H1 (cell line): ENCODE measurements at regions not wholly inside any gene's neighbourhood (a gene's known extent, or its start where the extent isn't known, plus 50 kb on each side); places are given as distances from the start of the nearest gene placed in this dataset.

Experiments
- CTCF ChIA-PET: fragments of 300-600 bp; sonication (Branson Sonifier 250); formaldehyde crosslinking; loops from one replicate; lab custom pipeline; 2021; ENCODE audit not compliant: partially characterized antibody; lab: Charles Lee
- POLR2A ChIA-PET: fragments of 300-600 bp; sonication (Branson Sonifier 250); formaldehyde crosslinking; loops from one replicate; lab custom pipeline; 2021; ENCODE audit warnings: inconsistent platforms; ENCODE audit not compliant: partially characterized antibody; lab: Charles Lee
- DNase-seq, 2 experiments: peaks; one replicate each; pipeline versions ENCODE4 v3.0.0 to v3.0.0-alpha.2; 2010 to 2022; ENCODE audit warnings: low spot score in 2 of 2, low read depth in 1 of 2, mixed read lengths in 1 of 2
- FAIRE-seq: peaks from 2 replicates; lab custom pipeline; 2011; peaks lifted over from hg19 to GRCh38; lab: Jason Lieb, UNC
- H2AFZ ChIP-seq: 2 replicates; pipeline ENCODE4 v1.8.1; 2012; ENCODE audit warnings: low read length, inconsistent platforms
- H2AK5ac ChIP-seq: 2 replicates; pipeline ENCODE4 v1.6.1; 2013; ENCODE audit warnings: low read depth, low read length
- H2BK120ac ChIP-seq: replicated peaks from 2 replicates; pipeline ENCODE3; 2013; ENCODE audit warnings: low read depth, low read length, inconsistent platforms
- H2BK12ac ChIP-seq: 2 replicates; pipeline ENCODE4 v1.6.1; 2013; ENCODE audit warnings: low read depth, low read length
- H2BK15ac ChIP-seq: 2 replicates; pipeline ENCODE4 v1.6.1; 2013; ENCODE audit warnings: low read length
- H2BK20ac ChIP-seq: 2 replicates; pipeline ENCODE4 v1.6.1; 2013; ENCODE audit warnings: low read length
- H2BK5ac ChIP-seq: 2 replicates; pipeline ENCODE4 v1.6.1; 2013; ENCODE audit warnings: low read depth, low read length
- H3K14ac ChIP-seq: 2 replicates; pipeline ENCODE4 v1.6.1; 2013; ENCODE audit warnings: inconsistent platforms; ENCODE audit not compliant: insufficient read length
- H3K18ac ChIP-seq: 2 replicates; pipeline ENCODE4 v1.6.1; 2013; ENCODE audit warnings: low read length; ENCODE audit errors: extremely low read depth
- H3K23ac ChIP-seq: 2 replicates; pipeline ENCODE4 v1.6.1; 2013; ENCODE audit warnings: inconsistent platforms; ENCODE audit not compliant: insufficient read length
- H3K23me2 ChIP-seq: 2 replicates; pipeline ENCODE4 v1.6.1; 2013; ENCODE audit warnings: low read depth, low read length
- H3K27ac ChIP-seq: 2 replicates; pipeline ENCODE4 v1.6.1; 2011; ENCODE audit warnings: low read depth, low read length, inconsistent platforms
- H3K27me3 ChIP-seq, 4 experiments: replicated peaks in 1 of 4; 1 replicate in 1 of 4; 2 replicates in 3 of 4; pipeline versions ENCODE4 v1.6.1 to v1.8.1; 2011 to 2013; ENCODE audit warnings: low read length in 3 of 4, mild to moderate bottlenecking in 3 of 4, inconsistent platforms in 2 of 4, mixed read lengths in 2 of 4, moderate library complexity in 1 of 4; ENCODE audit not compliant: control insufficient read depth in 3 of 4, insufficient read depth in 3 of 4; ENCODE audit errors: extremely low read depth in 1 of 4
- H3K36me3 ChIP-seq, 4 experiments: 2 replicates each; pipeline versions ENCODE4 v1.6.1 to v1.8.1; 2011 to 2013; ENCODE audit warnings: mild to moderate bottlenecking in 4 of 4, low read length in 3 of 4, moderate library complexity in 2 of 4, control low read depth in 1 of 4, inconsistent platforms in 1 of 4; ENCODE audit not compliant: insufficient read depth in 4 of 4, control insufficient read depth in 2 of 4
- H3K4ac ChIP-seq: replicated peaks from 2 replicates; pipeline ENCODE3; 2013; ENCODE audit warnings: low read length, low read depth, mixed read lengths, inconsistent platforms; ENCODE audit not compliant: insufficient read length
- H3K4me1 ChIP-seq, 4 experiments: replicated peaks in 1 of 4; 1 replicate in 1 of 4; 2 replicates in 3 of 4; pipeline versions ENCODE4 v1.6.1 to v1.8.1; 2011 to 2013; ENCODE audit warnings: low read length in 3 of 4, inconsistent platforms in 2 of 4, mixed read lengths in 1 of 4; ENCODE audit not compliant: insufficient read depth in 4 of 4, control insufficient read depth in 3 of 4
- H3K4me2 ChIP-seq, 2 experiments: 2 replicates each; pipeline versions ENCODE4 v1.6.1 to v1.8.1; 2011 to 2013; ENCODE audit warnings: low read depth in 2 of 2, low read length in 2 of 2, control low read depth in 1 of 2, inconsistent platforms in 1 of 2, mild to moderate bottlenecking in 1 of 2; ENCODE audit not compliant: insufficient read depth in 1 of 2
- H3K4me3 ChIP-seq, 4 experiments: fragments of 200-600, 300-600 bp in 1 of 4; sonication (generic), shearing (Covaris generic), sonication (Bioruptor Twin) in 1 of 4; 2 replicates each; pipeline versions ENCODE4 v1.5.1 to v1.8.1; 2011 to 2016; ENCODE audit warnings: low read length in 4 of 4, low read depth in 3 of 4, control low read depth in 2 of 4, inconsistent platforms in 2 of 4, mild to moderate bottlenecking in 2 of 4, mixed read lengths in 1 of 4, moderate library complexity in 1 of 4; ENCODE audit not compliant: insufficient read depth in 2 of 4; ENCODE audit errors: extremely low read depth in 1 of 4
- H3K56ac ChIP-seq: replicated peaks from 2 replicates; pipeline ENCODE3; 2013; ENCODE audit warnings: low read depth, mild to moderate bottlenecking, mixed read lengths, low read length, inconsistent platforms; ENCODE audit not compliant: insufficient read length
- H3K79me1 ChIP-seq: 2 replicates; pipeline ENCODE4 v1.6.1; 2013; ENCODE audit warnings: low read depth, low read length, control low read depth
- H3K79me2 ChIP-seq, 2 experiments: 2 replicates each; pipeline versions ENCODE4 v1.6.1 to v1.8.1; 2012 to 2013; ENCODE audit warnings: low read length in 2 of 2, mild to moderate bottlenecking in 2 of 2, inconsistent platforms in 1 of 2; ENCODE audit not compliant: insufficient read depth in 2 of 2, control insufficient read depth in 1 of 2
- H3K9ac ChIP-seq, 4 experiments: replicated peaks in 1 of 4; 1 replicate in 1 of 4; 2 replicates in 3 of 4; pipeline versions ENCODE4 v1.6.1 to v1.8.1; 2011 to 2013; ENCODE audit warnings: low read depth in 3 of 4, low read length in 3 of 4, control low read depth in 2 of 4, mild to moderate bottlenecking in 2 of 4, moderate library complexity in 2 of 4, inconsistent platforms in 1 of 4; ENCODE audit errors: extremely low read depth in 1 of 4
- H3K9me3 ChIP-seq, 2 experiments: 2 replicates each; pipeline versions ENCODE4 v1.6.1 to v1.8.1; 2012 to 2013; ENCODE audit warnings: mild to moderate bottlenecking in 2 of 2, moderate library complexity in 2 of 2, control low read depth in 1 of 2, inconsistent platforms in 1 of 2, low read depth in 1 of 2, low read length in 1 of 2, mixed read lengths in 1 of 2; ENCODE audit not compliant: insufficient read depth in 2 of 2
- H4K20me1 ChIP-seq, 2 experiments: replicated peaks in 1 of 2; 2 replicates each; pipeline versions ENCODE3 to v1.8.1; 2011 to 2013; ENCODE audit warnings: inconsistent platforms in 2 of 2, low read length in 2 of 2, mild to moderate bottlenecking in 1 of 2; ENCODE audit not compliant: insufficient read depth in 2 of 2, control insufficient read depth in 1 of 2
- H4K5ac ChIP-seq: 2 replicates; pipeline ENCODE4 v1.6.1; 2013; ENCODE audit warnings: low read length, low read depth, mixed read lengths, inconsistent platforms; ENCODE audit not compliant: insufficient read length
- H4K8ac ChIP-seq: 2 replicates; pipeline ENCODE4 v1.8.0; 2013; ENCODE audit warnings: mild to moderate bottlenecking, moderate library complexity, low read length, inconsistent platforms; ENCODE audit not compliant: insufficient read depth; ENCODE audit errors: extremely low read depth
- H4K91ac ChIP-seq: replicated peaks from 2 replicates; pipeline ENCODE3; 2013; ENCODE audit warnings: low read length, mixed read lengths, inconsistent platforms; ENCODE audit not compliant: insufficient read length
- CEBPB ChIP-seq: IDR thresholded peaks from 2 replicates; pipeline ENCODE4 v1.6.1; 2012; ENCODE audit warnings: low read depth, low read length
- CHD1 ChIP-seq: IDR thresholded peaks from 2 replicates; pipeline ENCODE4 v1.6.1; 2012; ENCODE audit warnings: low read depth, low read length, improper control_type of control experiment
- CREB1 ChIP-seq: IDR thresholded peaks from 2 replicates; pipeline ENCODE4 v1.6.1; 2012; ENCODE audit warnings: inconsistent platforms
- EGR1 ChIP-seq: IDR thresholded peaks from 2 replicates; pipeline ENCODE4 v1.6.1; 2011; ENCODE audit warnings: low read depth, low read length, borderline replicate concordance
- GABPA ChIP-seq: IDR thresholded peaks from 2 replicates; pipeline ENCODE4 v1.6.1; 2011; ENCODE audit warnings: mild to moderate bottlenecking, low read length, moderate library complexity, borderline replicate concordance; ENCODE audit not compliant: insufficient read depth
- HDAC2 ChIP-seq, 2 experiments: fragments of 300-600 bp in 1 of 2; sonication (generic) in 1 of 2; IDR thresholded peaks; 2 replicates each; pipeline ENCODE4 v1.6.1; 2011 to 2012; ENCODE audit warnings: low read depth in 2 of 2, low read length in 2 of 2, mild to moderate bottlenecking in 2 of 2, moderate library complexity in 2 of 2, borderline replicate concordance in 1 of 2, inconsistent platforms in 1 of 2
- KDM5A ChIP-seq: fragments of 200-600 bp; IDR thresholded peaks from 2 replicates; pipeline ENCODE4 v1.7.1; 2012; ENCODE audit warnings: mild to moderate bottlenecking, low read length, inconsistent platforms, mixed read lengths
- POLR2AphosphoS5 ChIP-seq: IDR thresholded peaks from 2 replicates; pipeline ENCODE4 v1.6.1; 2011; ENCODE audit warnings: low read depth, low read length
- RAD21 ChIP-seq, 2 experiments: IDR thresholded peaks in 1 of 2; conservative IDR thresholded peaks in 1 of 2; 2 replicates each; pipeline ENCODE4 v1.6.1; 2011; ENCODE audit warnings: low read depth in 2 of 2, low read length in 2 of 2, improper control_type of control experiment in 1 of 2, inconsistent platforms in 1 of 2, mild to moderate bottlenecking in 1 of 2, moderate library complexity in 1 of 2
- ZNF274 ChIP-seq: IDR thresholded peaks from 2 replicates; pipeline ENCODE4 v1.7.0; 2012; ENCODE audit warnings: low read length, borderline replicate concordance; ENCODE audit errors: extremely low read depth
- WGBS, 2 experiments: shearing (Covaris generic) in 1 of 2; methylation state at CpG; one replicate each; pipeline versions ENCODE4 v1.1.6 to v1.1.7; 2013 to 2015; ENCODE audit warnings: low lambda C conversion rate in 2 of 2, mixed read lengths in 2 of 2, inconsistent platforms in 1 of 2, low coverage in 1 of 2, missing lambda C conversion rate in 1 of 2; ENCODE audit not compliant: insufficient replicate concordance in 2 of 2, insufficient coverage in 1 of 2, insufficient read length in 1 of 2; ENCODE audit errors: extremely low coverage in 1 of 2, missing lambda C conversion rate in 1 of 2; 5-methylcytosine and 5-hydroxymethylcytosine counted together
- TF ChIP-seq, protein P1 (sequence below): IDR thresholded peaks from 2 replicates; pipeline ENCODE4 v1.6.1; 2012; ENCODE audit warnings: low read length, inconsistent platforms
- TF ChIP-seq, protein P2 (sequence below): IDR thresholded peaks from 2 replicates; pipeline ENCODE4 v1.6.1; 2012; ENCODE audit warnings: inconsistent platforms

DNA sequence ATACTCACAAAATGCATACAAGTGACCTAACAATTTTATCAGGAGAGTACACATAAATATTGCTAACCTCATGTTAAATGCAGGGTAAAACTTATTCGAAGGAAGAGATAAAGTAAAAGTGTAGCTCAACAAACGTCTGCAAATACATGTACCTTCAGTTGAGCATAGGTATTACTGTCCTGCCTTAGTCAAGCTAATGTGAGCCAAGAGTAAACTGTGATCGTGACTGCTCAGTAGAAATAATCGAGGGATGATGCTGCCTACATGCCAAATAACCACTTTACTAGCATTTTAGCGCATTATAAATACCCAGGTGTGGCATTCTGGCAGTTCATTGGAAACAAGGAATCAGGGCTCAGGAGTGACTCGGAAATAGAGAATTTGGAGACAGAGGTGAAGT lies 779.5 kb downstream of the SOCS6 start:
- H3K27ac ChIP-seq: no peak overlapping the region
- no peak for DNase-seq
- ChIA-PET CTCF (no interaction called here), POLR2A (no interaction called here)
- no peak overlapping the region for H4K91ac ChIP-seq
- H2BK5ac ChIP-seq: no peak overlapping the region
- H3K79me2 ChIP-seq: no peaks in the 10 kb centered on the region
- H2BK12ac ChIP-seq: no peak overlapping the region
- H3K23me2 ChIP-seq: no peaks in the 10 kb centered on the region; the same call in 1 of the 2 replicates
- H3K23ac ChIP-seq: no peak overlapping the region
- no peaks in the 10 kb centered on the region for H3K79me1 ChIP-seq
- no peak overlapping the region for H3K14ac ChIP-seq
- no peak overlapping the region for H3K4ac ChIP-seq
- no peak overlapping the region for H2BK20ac ChIP-seq
- H3K4me3 ChIP-seq: no peak overlapping the region
- no peaks in the 10 kb centered on the region for H3K27me3 ChIP-seq
- no peak overlapping the region for H4K8ac ChIP-seq
- H2BK15ac ChIP-seq: no peak overlapping the region
- no peak overlapping the region for H3K56ac ChIP-seq
- no peak for FAIRE-seq
- H2BK120ac ChIP-seq: no peak overlapping the region
- no peak overlapping the region for H3K4me2 ChIP-seq
- H4K20me1 ChIP-seq: no peaks in the 10 kb centered on the region
- no peak overlapping the region for H2AFZ ChIP-seq
- no peaks in the 10 kb centered on the region for H3K4me1 ChIP-seq
- no peak overlapping the region for H3K9ac ChIP-seq
- WGBS, 2 experiments: 64% methylated on average over 6 of the region's 6 CpGs; no CpG with 5 or more reads in 1 of the 2 experiments
- no peak overlapping the region for H4K5ac ChIP-seq
- peaks cover 46 to 64% of the 10 kb centered on the region in 2 experiments for H3K9me3 ChIP-seq
- no peak overlapping the region for H3K18ac ChIP-seq
- no peak overlapping the region for H2AK5ac ChIP-seq
- 0 out of 8 replicates have a peak, but pooled peaks cover 0 to 2% (median 0%) of the 10 kb centered on the region in 4 experiments for H3K36me3 ChIP-seq
- TF ChIP-seq, protein P1, sequence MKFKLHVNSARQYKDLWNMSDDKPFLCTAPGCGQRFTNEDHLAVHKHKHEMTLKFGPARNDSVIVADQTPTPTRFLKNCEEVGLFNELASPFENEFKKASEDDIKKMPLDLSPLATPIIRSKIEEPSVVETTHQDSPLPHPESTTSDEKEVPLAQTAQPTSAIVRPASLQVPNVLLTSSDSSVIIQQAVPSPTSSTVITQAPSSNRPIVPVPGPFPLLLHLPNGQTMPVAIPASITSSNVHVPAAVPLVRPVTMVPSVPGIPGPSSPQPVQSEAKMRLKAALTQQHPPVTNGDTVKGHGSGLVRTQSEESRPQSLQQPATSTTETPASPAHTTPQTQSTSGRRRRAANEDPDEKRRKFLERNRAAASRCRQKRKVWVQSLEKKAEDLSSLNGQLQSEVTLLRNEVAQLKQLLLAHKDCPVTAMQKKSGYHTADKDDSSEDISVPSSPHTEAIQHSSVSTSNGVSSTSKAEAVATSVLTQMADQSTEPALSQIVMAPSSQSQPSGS: no peak
- TF ChIP-seq HDAC2 (IDR thresholded peaks at IDR 0.05; ENCODE audit: borderline replicate concordance in 1 of 2, low read depth in 2 of 2, low read length in 2 of 2) (no peak), RAD21 (IDR thresholded peaks at IDR 0.05 in 1 of 2, conservative IDR thresholded peaks at IDR 0.05 in 1 of 2; ENCODE audit: low read depth in 2 of 2, low read length in 2 of 2) (no peak), CREB1 (no peak), CHD1 (no peak), CEBPB (no peak), EGR1 (no peak), GABPA (no peak), POLR2AphosphoS5 (no peak), KDM5A (no peak), ZNF274 (no peak)
- TF ChIP-seq, protein P2, sequence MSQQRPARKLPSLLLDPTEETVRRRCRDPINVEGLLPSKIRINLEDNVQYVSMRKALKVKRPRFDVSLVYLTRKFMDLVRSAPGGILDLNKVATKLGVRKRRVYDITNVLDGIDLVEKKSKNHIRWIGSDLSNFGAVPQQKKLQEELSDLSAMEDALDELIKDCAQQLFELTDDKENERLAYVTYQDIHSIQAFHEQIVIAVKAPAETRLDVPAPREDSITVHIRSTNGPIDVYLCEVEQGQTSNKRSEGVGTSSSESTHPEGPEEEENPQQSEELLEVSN: no peak
